Thymus (tissue), 11 donors: ENCODE measurements at regions not wholly inside any gene's neighbourhood (a gene's known extent, or its start where the extent isn't known, plus 50 kb on each side); places are given as distances from the start of the nearest gene placed in this dataset.

Experiments
- DNase-seq, 9 donors: peaks; one replicate each; pipeline ENCODE4 v3.0.0-alpha.2; 2013; ENCODE audit warnings: low spot score in 9 of 9, low read depth in 6 of 9, missing footprints in 1 of 9
- H3K27ac ChIP-seq, 2 donors: one replicate each; pipeline ENCODE4 v1.5.1; 2013; ENCODE audit warnings: control low read depth in 1 of 2, low read depth in 1 of 2, low read length in 1 of 2, mild to moderate bottlenecking in 1 of 2, moderate library complexity in 1 of 2
- H3K27me3 ChIP-seq, 2 donors: one replicate each; pipeline ENCODE4 v1.5.1; 2013; ENCODE audit warnings: low read length in 1 of 2; ENCODE audit not compliant: control insufficient read depth in 2 of 2, insufficient read depth in 1 of 2
- H3K36me3 ChIP-seq, 2 donors: one replicate each; pipeline ENCODE4 v1.5.1; 2013; ENCODE audit warnings: low read length in 1 of 2, mild to moderate bottlenecking in 1 of 2, moderate library complexity in 1 of 2; ENCODE audit not compliant: control insufficient read depth in 2 of 2, insufficient read depth in 2 of 2
- H3K4me1 ChIP-seq, 2 donors: one replicate each; pipeline ENCODE4 v1.5.1; 2013; ENCODE audit warnings: low read length in 2 of 2; ENCODE audit not compliant: control insufficient read depth in 2 of 2, insufficient read depth in 2 of 2
- H3K4me3 ChIP-seq, 2 donors: one replicate each; pipeline ENCODE4 v1.5.1; 2013; ENCODE audit warnings: low read length in 2 of 2, control low read depth in 1 of 2, mild to moderate bottlenecking in 1 of 2
- H3K9me3 ChIP-seq, 2 donors: one replicate each; pipeline ENCODE4 v1.5.1; 2013; ENCODE audit warnings: low read length in 1 of 2, mild to moderate bottlenecking in 1 of 2; ENCODE audit not compliant: control insufficient read depth in 2 of 2, insufficient read depth in 1 of 2
- WGBS: extraction: QIAGEN DNeasy Blood & Tissue Kit; methylation state at CpG from one replicate; pipeline ENCODE4 v1.1.7; 2013; 5-methylcytosine and 5-hydroxymethylcytosine counted together
- donor health status: healthy.

DNA sequence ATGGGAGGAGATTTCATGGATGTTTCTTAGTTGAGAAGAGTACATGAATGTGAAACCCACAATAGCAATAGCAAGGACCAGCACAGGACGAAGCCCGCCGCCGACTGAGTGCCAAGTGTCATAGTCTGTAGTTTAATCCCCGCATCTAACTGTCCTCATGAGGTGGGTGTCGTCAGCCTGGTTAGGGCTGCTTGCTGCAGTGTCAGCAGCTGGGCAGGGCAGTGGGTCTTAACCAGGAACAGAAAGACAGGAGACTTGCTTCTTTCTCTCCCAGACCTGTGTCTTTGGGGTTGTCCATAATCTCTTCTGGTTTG, 146.6 kb downstream of the VAPA start:
- peaks cover 0 to 4% of the 10 kb centered on the region in 2 donors for H3K9me3 ChIP-seq
- H3K4me1 ChIP-seq, result peaks cover 0 to 17% of the 10 kb centered on the region in 2 donors
- H3K27me3 ChIP-seq, result no peaks in the 10 kb centered on the region
- no peak overlapping the region for H3K4me3 ChIP-seq
- H3K27ac ChIP-seq, result no peak overlapping the region
- no peak for DNase-seq
- 95% methylated on average over 6 of the region's 6 CpGs for WGBS
- H3K36me3 ChIP-seq, result no peaks in the 10 kb centered on the region

- no peak overlapping the region for H3K27ac ChIP-seq
- H3K36me3 ChIP-seq, result no peaks in the 10 kb centered on the region
- peaks cover 0 to 4% of the 10 kb centered on the region in 2 donors for H3K9me3 ChIP-seq
- DNase-seq, result no peak
- WGBS, result 97% methylated on average over 3 of the region's 3 CpGs
- H3K4me1 ChIP-seq, result peaks cover 0 to 17% of the 10 kb centered on the region in 2 donors
- no peaks in the 10 kb centered on the region for H3K27me3 ChIP-seq
- H3K4me3 ChIP-seq, result no peak overlapping the region
These were observed 147.0 kb downstream of the VAPA start for GRCh38 chr18:10060841-10061240.

GRCh38 chr18:10061566-10062140, 147.8 kb downstream of the VAPA start:
- Histone ChIP-seq H3K9me3 (peaks cover 0 to 4% of the 10 kb centered on the region in 2 donors), H3K27ac (no peak overlapping the region)
- WGBS, result 98% methylated on average over 4 of the region's 4 CpGs

GRCh38 chr18:10062302-10063300, 148.8 kb downstream of the VAPA start:
- peaks cover 7 to 22% of the 10 kb centered on the region in 2 donors for H3K4me1 ChIP-seq

More at GRCh38 chr18:10061566-10062140, 147.8 kb downstream of the VAPA start:
- Histone ChIP-seq H3K27me3 (no peaks in the 10 kb centered on the region), H3K4me3 (no peak overlapping the region), H3K4me1 (peaks cover 0 to 17% of the 10 kb centered on the region in 2 donors), H3K36me3 (no peaks in the 10 kb centered on the region)
- no peak for DNase-seq

GRCh38 chr18:10063489-10063888, 149.7 kb downstream of the VAPA start:
- H3K27me3 ChIP-seq, result no peaks in the 10 kb centered on the region
- peaks cover 14 to 24% of the 10 kb centered on the region in 2 donors for H3K4me1 ChIP-seq
- DNase-seq, result no peak
- WGBS, result 97% methylated on average over 8 of the region's 8 CpGs
- peaks cover 0 to 4% of the 10 kb centered on the region in 2 donors for H3K9me3 ChIP-seq
- no peaks in the 10 kb centered on the region for H3K36me3 ChIP-seq
- H3K27ac ChIP-seq, result no peak overlapping the region
- no peak overlapping the region for H3K4me3 ChIP-seq

More at GRCh38 chr18:10062302-10063300, 148.8 kb downstream of the VAPA start:
- Histone ChIP-seq H3K9me3 (peaks cover 0 to 4% of the 10 kb centered on the region in 2 donors), H3K4me3 (no peak overlapping the region), H3K27ac (no peak overlapping the region), H3K27me3 (no peaks in the 10 kb centered on the region), H3K36me3 (no peaks in the 10 kb centered on the region)
- DNase-seq, result no peak
- 95% methylated on average over 8 of the region's 8 CpGs for WGBS

GRCh38 chr18:10064267-10064666, 150.5 kb downstream of the VAPA start:
- H3K36me3 ChIP-seq, result no peaks in the 10 kb centered on the region
- peaks cover 0 to 4% of the 10 kb centered on the region in 2 donors for H3K9me3 ChIP-seq
- H3K27ac ChIP-seq, result no peak overlapping the region
- H3K27me3 ChIP-seq, result no peaks in the 10 kb centered on the region
- peaks cover 14 to 30% of the 10 kb centered on the region in 2 donors for H3K4me1 ChIP-seq
- DNase-seq, result no peak
- no peak overlapping the region for H3K4me3 ChIP-seq
- WGBS, result over 99% methylated on average over 3 of the region's 3 CpGs

DNA sequence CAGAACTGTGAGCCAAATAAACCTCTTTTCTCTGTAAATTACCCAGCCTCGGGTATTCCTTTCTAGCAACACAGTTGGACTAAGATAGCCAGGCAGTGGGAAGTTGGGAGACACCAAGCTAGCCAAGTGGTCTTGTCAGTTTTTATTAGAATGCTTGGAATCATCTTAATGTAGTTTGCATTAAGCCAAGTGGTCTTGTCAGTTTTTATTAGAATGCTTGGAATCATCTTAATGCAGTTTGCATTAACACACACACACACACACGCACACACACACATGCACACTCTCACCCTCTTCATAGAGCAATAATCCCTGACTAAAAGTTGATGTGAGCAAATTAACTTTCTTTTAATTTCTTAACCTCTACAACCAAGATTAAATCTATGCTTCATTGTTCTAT, 151.5 kb downstream of the VAPA start:
- DNase-seq, result no peak
- Histone ChIP-seq H3K27ac (no peak overlapping the region), H3K4me1 (peaks cover 14 to 30% of the 10 kb centered on the region in 2 donors), H3K27me3 (no peaks in the 10 kb centered on the region), H3K36me3 (no peaks in the 10 kb centered on the region), H3K9me3 (peaks cover 0 to 4% of the 10 kb centered on the region in 2 donors), H3K4me3 (no peak overlapping the region)
- WGBS, result 94% methylated on average over 2 of the region's 2 CpGs

GRCh38 chr18:10067670-10068659, 154.1 kb downstream of the VAPA start:
- Histone ChIP-seq H3K36me3 (no peaks in the 10 kb centered on the region), H3K27me3 (no peaks in the 10 kb centered on the region), H3K4me3 (no peak overlapping the region), H3K9me3 (peaks cover 0 to 4% of the 10 kb centered on the region in 2 donors), H3K4me1 (peaks cover 14 to 25% of the 10 kb centered on the region in 2 donors), H3K27ac (no peak overlapping the region)
- 78% methylated on average over 19 of the region's 19 CpGs for WGBS
- peak in 2 of 9 donors; percentile 27 to 60 for DNase-seq
